ENCODE measurements at regions not wholly inside any gene's neighbourhood (a gene's known extent, or its start where the extent isn't known, plus 50 kb on each side); places are given as distances from the start of the nearest gene placed in this dataset.

DNA sequence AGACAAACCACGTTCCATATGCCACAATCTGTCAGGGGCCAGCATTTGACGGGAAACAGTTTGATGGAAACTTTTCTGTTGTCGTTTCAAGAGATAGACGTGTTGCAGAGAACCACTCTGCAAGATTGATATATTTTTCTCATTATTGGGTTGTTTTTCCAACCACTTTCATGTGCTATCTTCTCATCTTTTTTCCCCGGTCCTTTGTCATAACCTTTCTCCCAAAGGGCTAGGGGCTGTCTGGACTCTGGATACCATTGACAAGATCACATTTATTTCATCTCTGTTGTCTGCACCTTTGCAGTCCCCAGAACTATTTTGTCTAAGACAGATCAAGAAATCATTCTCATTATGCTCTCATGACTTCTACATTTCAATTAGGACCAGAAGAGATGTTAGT lies 57.6 kb upstream of the SLC25A26 start:
- no peak for TF ChIP-seq EP300 (IDR thresholded peaks at IDR 0.05)
- TF ChIP-seq CTCF (IDR thresholded peaks at IDR 0.05): no peak
- TF ChIP-seq POLR2A (IDR thresholded peaks at IDR 0.05): no peak

Measured in sigmoid colon (tissue), 4 donors.